ENCODE measurements at regions not wholly inside any gene's neighbourhood (a gene's known extent, or its start where the extent isn't known, plus 50 kb on each side); places are given as distances from the start of the nearest gene placed in this dataset.

GRCh38 chrX:30388325-30388724, 79.1 kb upstream of the NR0B1 start:
- POLR2A ChIA-PET = no interaction called here
- no peak overlapping the region for H3K9ac ChIP-seq (ENCODE audit: low read length)
- no peaks in the 10 kb centered on the region for H3K4me1 ChIP-seq (ENCODE audit: control insufficient read depth in 1 of 2, insufficient read depth in 2 of 2, low read length in 2 of 2)
- no peak for TF ChIP-seq TCF7L2 (IDR thresholded peaks at IDR 0.05; ENCODE audit: borderline replicate concordance, extremely low read depth, insufficient read depth, insufficient read length)
- no peak for TF ChIP-seq MAX (IDR thresholded peaks at IDR 0.05)
- no peak for TF ChIP-seq FOSL1 (IDR thresholded peaks at IDR 0.05; ENCODE audit: low read depth)
- TF ChIP-seq YY1 (IDR thresholded peaks at IDR 0.05; ENCODE audit: extremely low read depth, insufficient replicate concordance, low read depth, low read length) = no peak
- no peak for TF ChIP-seq CEBPB (IDR thresholded peaks at IDR 0.05; ENCODE audit: low read depth)
- no peak for TF ChIP-seq ZNF274 (IDR thresholded peaks at IDR 0.05; ENCODE audit: low read depth, low read length)
- H2AFZ ChIP-seq (ENCODE audit: low read depth, low read length, poor library complexity, severe bottlenecking) = no peak overlapping the region
- DNase-seq (ENCODE audit: low read depth, low spot score) = no peak
- H3K4me2 ChIP-seq (ENCODE audit: low read length) = no peak overlapping the region
- H3K27ac ChIP-seq (ENCODE audit: low read depth, low read length) = no peak overlapping the region
- CTCF ChIA-PET = no interaction called here
- intact Hi-C loops (cut with micrococcal nuclease) = no loop called here
- no peak overlapping the region for H3K4me3 ChIP-seq (replicated peaks in 1 of 2; ENCODE audit: low read depth in 1 of 2, low read length in 2 of 2)
- H3K79me2 ChIP-seq (ENCODE audit: insufficient read depth, low read length) = no peaks in the 10 kb centered on the region
- no peak for ATAC-seq
- H4K20me1 ChIP-seq (ENCODE audit: insufficient read depth) = no peaks in the 10 kb centered on the region
- H3K27me3 ChIP-seq (ENCODE audit: insufficient read depth, low read length) = no peaks in the 10 kb centered on the region
- H3K9me3 ChIP-seq (ENCODE audit: control insufficient read depth in 1 of 2, insufficient read depth in 1 of 2, low read depth in 1 of 2, low read length in 2 of 2) = no peaks in the 10 kb centered on the region
- no TSS peak for BruUV-seq (replicated peaks)
- no peaks in the 10 kb centered on the region for H3K9me2 ChIP-seq (ENCODE audit: insufficient read depth)
- H3K36me3 ChIP-seq (ENCODE audit: control insufficient read depth in 1 of 2, insufficient read depth in 2 of 2, low read length in 2 of 2) = no peaks in the 10 kb centered on the region
- RAD21 ChIA-PET (ENCODE audit: low non-redundant PET in 1 of 2, low total read pairs in 2 of 2, uncharacterized antibody in 2 of 2, unreplicated experiment in 2 of 2) = no interaction called here

GRCh38 chrX:30373951-30374350, 64.8 kb upstream of the NR0B1 start:
- DNase-seq (ENCODE audit: low read depth, low spot score) = no peak
- BruUV-seq (replicated peaks) = no TSS peak
- POLR2A ChIA-PET = no interaction called here
- RAD21 ChIA-PET (ENCODE audit: low non-redundant PET in 1 of 2, low total read pairs in 2 of 2, uncharacterized antibody in 2 of 2, unreplicated experiment in 2 of 2) = no interaction called here
- Histone ChIP-seq H3K9me3 (ENCODE audit: control insufficient read depth in 1 of 2, insufficient read depth in 1 of 2, low read depth in 1 of 2, low read length in 2 of 2) (no peaks in the 10 kb centered on the region), H3K4me3 (replicated peaks in 1 of 2; ENCODE audit: low read depth in 1 of 2, low read length in 2 of 2) (no peak overlapping the region), H4K20me1 (ENCODE audit: insufficient read depth) (no peaks in the 10 kb centered on the region), H3K4me1 (ENCODE audit: control insufficient read depth in 1 of 2, insufficient read depth in 2 of 2, low read length in 2 of 2) (no peaks in the 10 kb centered on the region), H3K27me3 (ENCODE audit: insufficient read depth, low read length) (no peaks in the 10 kb centered on the region), H3K27ac (ENCODE audit: low read depth, low read length) (no peak overlapping the region), H3K9me2 (ENCODE audit: insufficient read depth) (no peaks in the 10 kb centered on the region), H2AFZ (ENCODE audit: low read depth, low read length, poor library complexity, severe bottlenecking) (no peak overlapping the region), H3K79me2 (ENCODE audit: insufficient read depth, low read length) (no peaks in the 10 kb centered on the region), H3K4me2 (ENCODE audit: low read length) (no peak overlapping the region), H3K36me3 (ENCODE audit: control insufficient read depth in 1 of 2, insufficient read depth in 2 of 2, low read length in 2 of 2) (no peaks in the 10 kb centered on the region), H3K9ac (ENCODE audit: low read length) (no peak overlapping the region)
- ATAC-seq = no peak
- intact Hi-C loops (cut with micrococcal nuclease) = no loop called here
- CTCF ChIA-PET = interaction anchor here (0.6 kb wide), 1 partner anchor 139 kb away, joined by 3 read pairs; no protein-coding TSS in a partner anchor
- TF ChIP-seq POLR2AphosphoS5 (IDR thresholded peaks at IDR 0.05; ENCODE audit: low read depth, low read length) (no peak), MAX (IDR thresholded peaks at IDR 0.05) (no peak), CEBPB (IDR thresholded peaks at IDR 0.05; ENCODE audit: low read depth) (no peak), ZNF274 (IDR thresholded peaks at IDR 0.05; ENCODE audit: low read depth, low read length) (no peak), TCF7L2 (IDR thresholded peaks at IDR 0.05; ENCODE audit: borderline replicate concordance, extremely low read depth, insufficient read depth, insufficient read length) (no peak), EGR1 (IDR thresholded peaks at IDR 0.05; ENCODE audit: low read depth) (no peak), SP1 (IDR thresholded peaks at IDR 0.05; ENCODE audit: low read depth) (no peak), SRF (IDR thresholded peaks at IDR 0.05; ENCODE audit: low read depth) (no peak)
- TF ChIP-seq, protein P1, sequence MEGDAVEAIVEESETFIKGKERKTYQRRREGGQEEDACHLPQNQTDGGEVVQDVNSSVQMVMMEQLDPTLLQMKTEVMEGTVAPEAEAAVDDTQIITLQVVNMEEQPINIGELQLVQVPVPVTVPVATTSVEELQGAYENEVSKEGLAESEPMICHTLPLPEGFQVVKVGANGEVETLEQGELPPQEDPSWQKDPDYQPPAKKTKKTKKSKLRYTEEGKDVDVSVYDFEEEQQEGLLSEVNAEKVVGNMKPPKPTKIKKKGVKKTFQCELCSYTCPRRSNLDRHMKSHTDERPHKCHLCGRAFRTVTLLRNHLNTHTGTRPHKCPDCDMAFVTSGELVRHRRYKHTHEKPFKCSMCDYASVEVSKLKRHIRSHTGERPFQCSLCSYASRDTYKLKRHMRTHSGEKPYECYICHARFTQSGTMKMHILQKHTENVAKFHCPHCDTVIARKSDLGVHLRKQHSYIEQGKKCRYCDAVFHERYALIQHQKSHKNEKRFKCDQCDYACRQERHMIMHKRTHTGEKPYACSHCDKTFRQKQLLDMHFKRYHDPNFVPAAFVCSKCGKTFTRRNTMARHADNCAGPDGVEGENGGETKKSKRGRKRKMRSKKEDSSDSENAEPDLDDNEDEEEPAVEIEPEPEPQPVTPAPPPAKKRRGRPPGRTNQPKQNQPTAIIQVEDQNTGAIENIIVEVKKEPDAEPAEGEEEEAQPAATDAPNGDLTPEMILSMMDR (IDR thresholded peaks at IDR 0.05 in 2 of 3, conservative IDR thresholded peaks at IDR 0.05 in 1 of 3; ENCODE audit: borderline replicate concordance in 1 of 3, insufficient read depth in 1 of 3, low read depth in 2 of 3, low read length in 2 of 3) = no peak
